NCI-H2029 treated with DMSO at 0.1 percent for 48 hours (cell line): ENCODE measurements at regions not wholly inside any gene's neighbourhood (a gene's known extent, or its start where the extent isn't known, plus 50 kb on each side); places are given as distances from the start of the nearest gene placed in this dataset.
"Not testable (repeated sequence)": the region's sequence is repeated elsewhere in the genome, so short reads cannot be mapped to it uniquely, and the experiment has no call there.

ENCODE experiments used
- DNase-seq: peaks from one replicate; lab custom pipeline; 2025; lab: John Stamatoyannopoulos, UW

DNA sequence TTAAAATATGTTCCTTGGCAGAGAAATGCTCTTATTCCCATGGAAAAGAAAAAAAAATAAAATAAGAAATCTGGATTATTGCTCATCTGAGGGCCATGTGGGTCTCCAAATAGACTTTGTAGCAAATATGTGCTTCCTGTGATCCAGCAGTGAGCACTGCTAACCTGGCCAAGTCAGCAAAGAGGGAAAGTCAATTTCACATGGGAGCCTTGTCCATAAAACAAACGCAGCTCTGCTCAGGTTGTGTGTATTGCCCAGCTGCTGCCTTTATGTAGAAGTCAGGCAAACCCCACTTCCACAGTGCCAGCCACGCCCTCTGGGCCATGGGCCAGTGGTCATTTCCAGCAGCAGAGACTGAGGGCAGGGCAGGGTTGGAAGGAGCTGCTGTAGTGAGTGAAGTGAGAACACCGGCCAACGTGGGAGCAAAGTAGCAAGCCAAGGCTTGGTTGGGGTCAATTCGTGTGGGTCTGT is 174.3 kb downstream of the LYPLAL1 start:
- DNase-seq: no peak

DNA sequence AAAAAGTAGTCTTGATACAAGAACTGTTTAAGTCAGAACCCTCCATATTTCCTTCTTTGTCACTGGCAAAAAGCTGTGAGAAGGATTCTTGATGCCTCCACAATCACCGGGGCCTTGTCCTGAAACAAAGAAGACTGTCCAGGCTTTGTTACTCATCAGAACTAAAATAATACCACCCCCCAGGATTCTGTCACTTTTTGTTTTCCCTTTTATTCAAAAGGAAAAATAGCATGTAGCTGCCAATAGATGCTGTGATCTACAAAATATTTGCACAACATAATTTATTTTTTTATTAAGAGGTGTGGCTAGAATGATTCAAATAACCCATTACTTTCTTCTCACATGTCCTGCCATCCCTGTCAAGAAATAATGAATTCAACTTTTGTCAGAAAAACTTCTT is 173.7 kb downstream of the LYPLAL1 start:
- DNase-seq: no peak

DNA sequence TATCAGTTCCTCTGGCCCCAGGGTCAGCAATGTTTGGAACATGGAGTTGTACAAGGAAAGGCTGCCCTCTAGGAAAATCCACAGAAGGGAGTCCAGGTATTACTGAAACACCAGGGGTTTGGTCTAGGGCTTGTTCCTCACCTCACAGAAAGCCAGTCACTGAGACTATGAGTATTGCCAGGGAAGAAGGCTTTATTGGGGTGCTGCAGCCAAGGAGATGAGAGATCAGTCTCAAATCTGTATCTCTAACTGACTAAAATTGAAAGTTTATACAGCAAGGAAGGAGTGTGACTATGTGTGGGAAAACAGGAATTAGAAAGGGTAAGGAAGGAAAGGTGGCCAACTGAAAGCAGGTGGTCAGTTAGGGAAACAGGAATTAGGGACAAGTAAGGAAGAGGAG is 172.3 kb downstream of the LYPLAL1 start:
- DNase-seq: no peak

DNA sequence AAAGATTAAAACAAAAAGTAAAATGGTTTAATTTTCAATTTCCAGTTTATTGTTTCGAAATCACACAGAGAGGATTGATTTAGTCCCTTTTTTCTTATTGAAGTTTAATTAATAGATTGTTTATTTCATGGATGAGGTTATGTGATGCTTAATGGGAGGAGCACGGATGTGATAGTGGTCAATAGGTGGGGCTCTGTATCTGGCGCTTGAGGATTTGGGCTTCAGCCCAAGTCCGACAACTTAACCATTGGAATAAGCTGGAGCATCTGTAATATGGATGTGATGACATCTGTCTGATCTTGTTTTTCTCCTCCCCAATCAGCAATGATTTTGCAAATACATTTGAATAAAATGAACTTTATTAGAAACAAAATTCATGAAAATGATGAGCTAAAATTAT is 169.2 kb downstream of the LYPLAL1 start:
- no peak for DNase-seq

DNA sequence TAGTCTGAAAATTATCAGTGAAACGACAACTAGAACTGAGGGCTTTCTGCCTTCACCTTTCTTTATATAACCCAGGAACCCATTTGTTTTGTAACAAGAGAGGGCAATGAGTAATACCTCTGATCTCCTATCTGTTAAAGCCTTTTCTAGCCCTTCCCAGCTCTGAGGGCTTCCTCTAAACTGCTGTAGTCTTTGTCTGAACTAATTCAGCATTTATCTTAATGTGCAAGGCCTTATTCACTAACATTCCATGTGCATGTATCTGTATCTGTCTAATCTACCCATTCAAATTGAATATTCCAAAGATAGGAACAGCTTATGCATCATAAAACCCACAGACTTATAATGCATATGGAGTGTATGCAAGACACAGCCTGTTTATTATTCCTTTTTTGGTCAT is 167.1 kb downstream of the LYPLAL1 start:
- no peak for DNase-seq

DNA sequence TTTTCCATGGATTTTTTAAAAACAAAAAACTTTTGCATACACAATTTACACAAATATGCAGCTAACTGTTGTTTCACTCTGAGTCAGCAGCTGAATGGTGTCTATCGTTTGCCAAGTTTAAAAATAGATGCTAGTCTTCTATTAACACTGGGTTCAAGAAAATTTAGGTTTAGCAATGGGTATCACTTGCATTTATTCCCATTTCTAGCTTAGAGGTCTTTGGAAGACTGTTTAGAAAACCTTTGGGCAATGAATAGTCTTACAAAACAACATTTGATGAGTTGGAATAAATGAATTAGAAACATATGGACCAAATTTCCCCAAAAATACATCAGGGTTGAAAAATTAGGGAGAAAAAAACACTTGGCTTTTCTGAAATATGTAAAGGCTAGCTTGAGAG is 165.8 kb downstream of the LYPLAL1 start:
- DNase-seq: no peak

DNA sequence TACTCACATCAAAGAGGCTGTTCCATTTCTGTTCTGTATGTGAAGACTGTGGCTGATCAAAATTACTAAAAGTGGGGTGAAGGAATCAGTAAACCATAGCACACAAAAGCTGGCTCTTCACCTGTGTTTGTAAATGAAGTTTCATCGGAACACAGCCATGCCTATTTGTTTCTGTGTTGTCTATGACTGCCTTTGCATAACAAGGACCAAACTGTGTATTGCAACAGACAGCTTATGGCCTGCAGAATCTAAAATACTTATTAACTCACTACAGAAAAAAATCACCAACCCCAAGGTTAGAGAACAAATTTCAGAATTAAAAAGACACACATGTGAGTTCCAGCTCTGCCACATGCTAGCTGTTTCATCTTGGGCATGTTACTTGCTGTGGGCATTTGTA is 163.9 kb downstream of the LYPLAL1 start:
- DNase-seq: no peak

DNA sequence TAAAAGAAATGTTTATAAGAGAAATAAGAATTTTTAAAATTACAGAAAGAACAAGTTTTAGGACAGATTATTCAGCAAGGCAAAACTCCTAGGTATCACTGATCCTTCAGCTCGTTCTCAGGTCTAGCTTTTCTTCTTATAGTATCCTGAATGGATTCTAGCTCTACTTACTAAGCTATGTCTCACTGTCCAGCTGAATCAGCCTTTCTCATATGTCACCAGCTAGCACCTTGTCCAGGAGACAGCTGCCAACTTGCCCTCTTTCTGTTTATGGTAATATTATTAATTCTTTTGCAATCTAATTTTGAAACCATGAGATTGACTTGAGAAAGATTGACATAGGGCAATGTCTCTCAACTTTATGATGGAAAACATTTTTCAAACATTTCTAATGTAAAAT is 159.9 kb downstream of the LYPLAL1 start:
- no peak for DNase-seq

DNA sequence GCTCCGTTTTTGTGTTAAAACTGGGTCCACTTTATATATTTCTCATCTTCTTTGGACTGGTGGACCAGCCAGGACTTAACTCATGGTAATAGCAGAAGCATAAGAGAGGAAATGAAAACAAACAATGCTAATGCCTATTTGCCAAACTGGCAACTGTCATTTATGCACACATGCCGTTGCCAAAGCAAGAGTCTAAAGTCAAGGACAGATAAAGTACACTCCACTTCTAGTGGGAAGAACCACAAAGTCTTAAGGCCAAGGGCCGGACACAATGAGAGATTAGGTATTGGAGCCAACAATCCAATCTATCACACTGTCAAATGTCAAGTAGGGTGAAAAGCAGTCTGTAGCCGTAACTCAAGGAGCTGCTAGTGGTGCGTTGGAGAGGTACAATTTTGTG is 157.7 kb downstream of the LYPLAL1 start:
- peak; percentile 65 for DNase-seq

DNA sequence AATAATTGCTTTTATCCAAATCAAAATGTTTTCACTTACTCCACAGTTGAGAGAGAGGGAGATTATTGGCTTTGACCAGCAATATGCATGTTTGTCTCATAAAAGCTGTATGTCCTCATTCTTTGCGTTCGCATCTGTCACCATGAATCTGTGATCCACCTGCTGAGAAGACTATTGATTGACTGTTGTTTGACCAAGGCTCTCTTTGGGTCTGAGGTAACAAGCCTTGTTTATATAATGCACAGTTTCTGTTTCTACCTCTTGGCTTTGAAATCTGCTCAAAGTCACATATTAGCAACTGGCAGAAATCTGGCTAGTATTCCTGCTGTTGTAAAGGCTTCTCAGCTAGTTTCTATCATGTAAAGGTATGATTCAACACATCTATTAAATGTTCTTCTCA is 157.0 kb downstream of the LYPLAL1 start:
- DNase-seq: peak; percentile 66

DNA sequence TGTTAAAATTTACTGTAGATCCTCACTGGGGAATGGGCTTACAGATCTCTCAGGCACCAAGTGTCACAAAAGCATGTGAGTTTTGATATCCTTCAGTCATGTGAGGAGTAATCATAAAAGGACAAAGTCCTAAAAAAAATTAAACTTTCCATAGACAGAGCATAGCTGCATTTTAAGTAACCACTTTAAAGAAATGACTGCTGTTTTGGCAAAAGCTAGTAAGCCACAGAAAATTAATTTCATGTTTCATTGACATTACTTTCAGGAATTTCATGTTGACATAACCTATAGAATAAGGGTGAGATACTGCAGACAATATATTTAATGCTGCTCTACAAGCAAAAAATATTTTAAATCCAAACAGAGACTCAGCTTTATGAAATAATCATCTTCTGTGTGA is 156.3 kb downstream of the LYPLAL1 start:
- DNase-seq: no peak

DNA sequence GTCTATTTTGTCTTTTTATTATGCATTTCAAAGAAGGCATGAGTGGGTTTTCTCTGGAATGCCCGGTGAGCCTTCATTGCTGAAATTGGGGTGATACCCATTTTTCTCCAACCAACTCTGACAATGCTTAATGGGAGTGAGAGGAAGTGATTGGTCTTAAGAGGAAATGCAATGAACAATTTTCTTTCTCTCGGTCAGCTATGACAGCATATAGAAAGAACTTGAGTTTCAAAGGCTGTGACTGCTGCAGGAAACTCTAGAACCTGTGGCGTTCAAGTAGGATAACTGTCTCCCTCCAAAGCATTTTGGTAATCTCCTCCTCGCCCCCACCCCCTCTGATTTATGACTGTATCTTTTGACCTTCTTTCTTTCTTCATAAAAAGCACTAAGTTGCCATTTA is 155.9 kb downstream of the LYPLAL1 start:
- DNase-seq: no peak

DNA sequence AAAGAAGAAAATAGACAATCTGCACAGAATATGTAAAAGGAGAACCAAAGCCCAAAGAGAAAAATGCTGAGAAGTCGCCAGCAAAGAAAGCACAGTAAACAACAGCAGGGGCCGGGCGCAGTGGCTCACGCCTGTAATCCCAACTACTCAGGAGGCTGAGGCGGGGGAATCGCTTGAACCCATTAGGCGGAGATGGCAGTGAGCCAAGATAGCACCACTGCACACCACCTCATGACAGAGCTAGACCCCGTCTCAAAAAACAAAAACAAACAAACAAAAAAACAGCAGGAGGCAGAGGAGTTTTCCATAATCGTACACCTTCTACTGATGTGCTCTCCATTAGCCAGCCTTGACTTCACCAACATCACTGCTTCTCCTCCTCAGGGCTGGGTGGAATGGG is 153.2 kb downstream of the LYPLAL1 start:
- DNase-seq: no peak

DNA sequence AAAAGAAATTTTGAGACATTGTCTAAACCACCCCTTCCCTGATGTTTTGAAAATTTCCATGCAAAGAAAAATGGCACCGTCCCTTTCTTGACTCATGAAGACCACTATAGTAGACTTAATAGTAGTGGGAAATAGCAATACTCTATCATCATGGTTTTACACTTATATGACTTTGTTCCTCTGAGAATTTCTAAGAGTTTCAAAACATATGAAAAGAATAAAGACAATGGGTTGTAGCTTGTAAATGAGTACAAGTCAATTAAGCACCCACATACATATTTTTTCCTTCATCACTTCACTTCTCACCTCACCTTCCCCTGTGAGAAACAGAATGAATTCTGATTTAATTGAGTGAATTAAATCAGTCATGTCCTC is 151.7 kb downstream of the LYPLAL1 start:
- DNase-seq: no peak

DNA sequence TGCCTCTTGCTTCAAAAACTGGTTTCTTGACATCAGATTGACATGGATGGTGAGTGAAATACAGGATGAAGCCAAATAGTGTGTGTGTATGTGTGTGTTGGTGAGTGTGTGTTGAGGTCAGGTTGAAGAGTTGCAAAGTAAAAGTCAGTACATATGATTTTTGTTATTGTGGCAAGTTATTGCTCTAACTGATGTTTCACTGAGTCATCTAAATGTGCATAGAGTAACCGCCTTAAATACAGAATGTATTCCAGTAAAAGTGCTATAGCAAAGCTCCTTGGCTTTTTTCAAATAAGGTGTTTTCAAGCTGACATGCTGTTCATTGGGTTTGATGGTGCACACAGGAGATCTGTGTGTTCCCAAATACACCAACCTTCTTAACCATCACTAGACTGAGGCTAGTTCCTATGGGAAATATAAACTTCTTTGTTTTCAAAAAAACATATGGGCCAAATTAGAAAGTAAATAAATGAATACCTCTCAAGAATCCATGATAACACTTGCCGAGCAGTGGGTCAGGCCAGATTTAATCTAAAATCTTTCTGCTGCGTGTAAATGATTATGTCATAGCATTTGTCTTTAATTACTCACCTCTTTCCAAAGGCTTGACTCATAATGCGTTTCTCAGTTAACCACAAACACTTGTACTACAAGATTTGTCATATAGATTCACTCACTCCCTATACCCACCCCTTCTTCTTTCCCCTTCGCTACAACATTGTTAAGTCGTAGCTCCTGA is 151.1 kb downstream of the LYPLAL1 start:
- no peak for DNase-seq

DNA sequence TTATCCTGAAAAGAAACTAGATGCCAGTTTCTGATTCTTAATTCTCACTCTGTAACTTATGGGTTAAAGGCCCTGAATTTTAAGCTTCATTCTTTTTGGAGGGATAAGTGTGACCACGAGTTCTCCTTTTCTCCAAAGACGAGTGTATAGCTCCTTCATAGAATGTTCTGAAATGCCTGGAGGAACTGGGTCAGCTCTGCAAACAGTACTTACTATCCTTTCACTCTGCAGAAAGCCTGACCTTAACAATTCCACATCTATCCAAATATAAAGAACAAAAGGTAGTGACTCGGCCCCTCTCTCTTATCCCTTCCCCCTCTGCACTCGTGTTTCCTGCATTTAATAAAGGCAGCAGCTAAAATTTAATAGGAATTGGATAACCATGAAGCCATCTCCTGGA is 150.5 kb downstream of the LYPLAL1 start:
- DNase-seq: peak; percentile 22

DNA sequence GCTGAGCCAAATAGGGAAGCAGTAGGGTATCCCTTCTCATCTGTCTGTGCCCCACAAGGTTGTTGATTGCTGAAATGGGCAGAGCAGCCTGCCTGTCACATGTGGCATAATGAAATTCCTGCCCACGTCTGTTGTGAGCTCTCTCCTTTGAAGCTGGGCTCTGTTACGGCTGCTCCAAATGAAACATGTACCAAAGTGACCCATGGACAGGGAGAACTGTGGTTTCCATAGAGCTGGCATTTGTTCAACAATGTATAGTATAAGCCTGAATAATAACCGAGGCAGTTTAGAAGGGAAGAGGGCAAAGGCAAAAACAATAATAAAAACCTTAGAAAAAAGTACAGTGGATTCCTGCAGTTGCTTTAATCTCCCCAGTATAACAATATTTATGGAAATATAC is 149.7 kb downstream of the LYPLAL1 start:
- no peak for DNase-seq

DNA sequence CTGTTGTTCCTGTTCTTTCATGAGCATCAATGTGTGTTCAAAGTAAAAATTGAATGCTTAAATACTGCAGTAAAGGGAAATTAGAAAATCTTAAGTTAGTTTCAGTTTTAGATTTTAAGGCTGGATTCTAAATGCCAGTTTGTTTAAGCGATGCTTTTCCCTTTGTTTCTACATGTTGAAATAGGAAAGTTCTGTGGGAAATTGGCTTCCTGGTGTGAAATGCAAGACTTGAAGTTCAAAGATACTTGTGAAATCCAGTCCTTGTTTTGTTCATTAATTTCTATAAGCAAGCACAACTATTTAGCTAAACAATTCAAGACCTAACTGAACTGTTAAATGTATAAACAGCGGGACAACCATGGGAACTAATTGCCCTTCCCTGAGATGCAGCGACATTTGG is 149.1 kb downstream of the LYPLAL1 start:
- DNase-seq: no peak

DNA sequence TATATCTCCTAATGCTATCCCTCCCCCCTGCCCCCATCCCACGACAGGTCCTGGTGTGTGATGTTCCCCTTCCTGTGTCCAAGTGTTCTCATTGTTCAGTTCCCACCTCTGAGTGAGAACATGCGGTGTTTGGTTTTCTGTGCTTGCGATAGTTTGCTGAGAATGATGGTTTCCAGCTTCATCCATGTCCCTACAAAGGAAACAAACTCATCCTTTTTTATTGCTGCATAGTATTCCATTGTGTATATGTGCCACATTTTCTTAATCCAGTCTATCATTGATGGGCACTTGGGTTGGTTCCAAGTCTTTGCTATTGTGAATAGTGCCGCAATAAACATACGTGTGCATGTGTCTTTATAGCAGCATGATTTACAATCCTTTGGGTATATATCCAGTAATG is 146.9 kb downstream of the LYPLAL1 start:
- DNase-seq: not testable (repeated sequence)

DNA sequence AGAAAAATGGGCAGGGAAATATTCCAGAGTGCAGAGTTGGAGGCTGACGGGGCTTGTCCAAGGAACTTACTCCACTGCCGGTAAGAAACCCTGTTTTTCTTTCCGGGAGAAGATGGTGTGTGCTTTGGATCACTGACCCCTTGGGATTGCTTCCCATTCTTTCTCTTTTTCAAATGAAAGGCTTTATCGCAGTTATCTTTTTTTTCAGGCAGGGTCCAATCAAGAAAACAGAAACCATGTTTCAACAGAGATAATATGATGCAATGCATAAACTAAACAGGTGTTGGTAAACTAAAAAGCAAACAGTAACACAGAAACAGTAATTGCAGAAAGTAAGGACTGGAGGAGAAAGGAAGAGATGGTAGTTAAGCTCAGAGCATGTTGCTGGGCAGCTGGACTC is 145.1 kb downstream of the LYPLAL1 start:
- DNase-seq: no peak

DNA sequence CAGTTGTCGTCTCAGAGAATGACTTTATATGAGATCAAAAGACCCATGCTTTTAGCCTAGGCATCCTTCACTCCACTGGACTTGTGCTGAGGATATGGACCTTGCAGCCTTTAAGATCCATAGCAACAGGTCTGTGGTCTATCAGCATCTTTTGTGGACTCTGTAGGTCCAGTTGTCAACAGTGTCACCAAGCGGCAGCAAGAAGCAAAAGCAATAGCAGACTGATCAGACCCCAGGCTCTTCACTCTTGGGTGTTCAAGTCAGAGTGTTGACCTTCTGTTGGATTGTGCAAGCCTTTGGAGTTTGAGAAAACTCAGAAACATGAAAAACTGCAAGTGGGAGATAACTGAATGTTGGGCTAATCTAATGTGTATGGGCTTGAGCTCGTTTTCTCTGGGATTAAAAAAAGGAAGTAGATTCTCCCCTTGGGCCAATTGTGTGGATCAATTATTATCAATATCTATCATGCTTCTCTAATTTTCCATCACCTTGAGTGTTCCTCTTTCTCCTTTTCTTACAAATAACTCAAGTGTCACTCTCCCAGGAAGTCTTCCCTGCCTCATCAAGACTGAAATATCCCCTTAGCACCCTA is 144.2 kb downstream of the LYPLAL1 start:
- no peak for DNase-seq

DNA sequence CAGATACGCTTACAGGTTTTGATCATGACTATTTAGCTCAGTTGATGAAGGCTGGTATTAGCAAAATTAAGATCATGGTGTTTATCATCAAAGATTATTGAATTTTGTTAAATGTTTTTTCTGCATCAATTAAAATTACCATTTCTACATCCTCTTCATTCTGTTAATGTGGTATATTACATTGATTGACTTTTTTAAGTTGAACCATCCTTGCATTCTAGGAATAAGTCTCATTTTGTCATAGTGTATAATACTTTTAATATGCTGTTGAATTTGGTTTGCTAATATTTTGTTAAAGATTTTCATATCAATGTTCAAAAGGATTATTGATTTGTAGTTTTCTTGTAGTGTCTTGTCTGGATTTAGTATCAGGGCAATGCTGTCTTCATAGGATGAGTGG is 142.4 kb downstream of the LYPLAL1 start:
- DNase-seq: no peak

DNA sequence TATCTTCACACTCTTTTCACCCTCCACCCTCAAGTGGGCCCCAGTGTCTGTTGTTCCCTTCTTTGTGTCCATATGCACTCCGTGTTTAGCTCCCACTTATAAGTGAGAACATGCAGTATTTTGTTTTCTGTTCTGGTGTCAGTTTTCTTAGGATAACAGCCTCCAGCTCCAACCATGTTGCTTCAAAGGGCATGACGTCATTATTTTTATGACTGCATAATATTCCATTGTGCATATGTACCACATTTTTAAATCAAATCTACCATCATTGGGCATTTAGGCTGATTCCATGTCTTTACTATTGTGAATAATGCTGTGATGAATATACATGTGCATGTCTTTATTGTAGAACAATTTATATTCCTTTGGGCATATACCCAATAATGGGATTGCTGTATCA is 140.3 kb downstream of the LYPLAL1 start:
- no peak for DNase-seq

DNA sequence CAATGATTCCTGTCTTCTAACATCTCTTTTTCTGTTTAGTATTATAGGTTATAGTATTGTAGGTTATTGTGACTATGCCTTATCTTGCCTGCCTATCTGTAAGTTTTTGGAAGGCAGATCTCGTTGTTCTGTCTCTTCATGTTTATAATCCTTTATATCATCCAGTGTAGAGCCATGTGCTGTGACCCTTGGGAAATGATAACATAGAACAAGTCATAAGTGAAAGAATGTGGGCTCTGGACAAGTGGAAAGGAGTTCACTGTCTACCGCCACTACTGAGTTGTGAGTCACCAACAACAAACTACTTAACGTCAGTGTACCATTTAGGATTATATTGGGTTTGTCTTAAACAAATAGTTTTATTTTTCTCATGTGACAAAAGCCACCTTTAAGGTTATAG is 139.3 kb downstream of the LYPLAL1 start:
- no peak for DNase-seq
